GDM1 (cell line): ENCODE measurements at regions not wholly inside any gene's neighbourhood (a gene's known extent, or its start where the extent isn't known, plus 50 kb on each side); places are given as distances from the start of the nearest gene placed in this dataset.
"Not testable (repeated sequence)": the region's sequence is repeated elsewhere in the genome, so short reads cannot be mapped to it uniquely, and the experiment has no call there.

Experiments used
- DNase-seq: peaks from one replicate; lab custom pipeline; 2025; lab: John Stamatoyannopoulos, UW

GRCh38 chr22:48639021-48639795 is 1188.5 kb downstream of the BRD1 start:
- DNase-seq: no peak

DNA sequence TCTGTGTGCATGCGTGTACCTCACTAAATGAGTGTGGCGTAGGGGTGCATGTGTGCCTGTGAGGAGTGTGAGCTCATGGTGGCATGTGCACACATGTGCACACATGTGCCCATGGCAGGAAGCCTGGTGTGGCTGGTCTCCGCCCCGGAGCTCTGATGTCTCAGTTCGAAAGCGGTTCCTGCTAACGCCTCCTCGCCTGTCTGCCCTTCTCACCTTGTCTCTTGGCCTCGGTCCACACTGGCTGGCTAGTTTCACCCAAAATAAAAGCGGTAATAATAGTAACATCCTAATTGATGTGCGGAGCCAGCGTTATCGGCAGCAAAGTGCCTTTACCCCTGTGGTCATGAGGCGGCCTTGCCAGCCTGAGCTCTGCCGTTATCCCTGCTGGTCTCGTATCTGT is 1190.4 kb downstream of the BRD1 start:
- DNase-seq: no peak

GRCh38 chr22:48636746-48637145 is 1190.9 kb downstream of the BRD1 start:
- DNase-seq: no peak

- no peak for DNase-seq
Observed at GRCh38 chr22:48635816-48636215, 1191.9 kb downstream of the BRD1 start.

GRCh38 chr22:48635031-48635430 is 1192.6 kb downstream of the BRD1 start:
- DNase-seq: no peak

GRCh38 chr22:48633996-48634836 is 1193.5 kb downstream of the BRD1 start:
- DNase-seq: no peak

DNA sequence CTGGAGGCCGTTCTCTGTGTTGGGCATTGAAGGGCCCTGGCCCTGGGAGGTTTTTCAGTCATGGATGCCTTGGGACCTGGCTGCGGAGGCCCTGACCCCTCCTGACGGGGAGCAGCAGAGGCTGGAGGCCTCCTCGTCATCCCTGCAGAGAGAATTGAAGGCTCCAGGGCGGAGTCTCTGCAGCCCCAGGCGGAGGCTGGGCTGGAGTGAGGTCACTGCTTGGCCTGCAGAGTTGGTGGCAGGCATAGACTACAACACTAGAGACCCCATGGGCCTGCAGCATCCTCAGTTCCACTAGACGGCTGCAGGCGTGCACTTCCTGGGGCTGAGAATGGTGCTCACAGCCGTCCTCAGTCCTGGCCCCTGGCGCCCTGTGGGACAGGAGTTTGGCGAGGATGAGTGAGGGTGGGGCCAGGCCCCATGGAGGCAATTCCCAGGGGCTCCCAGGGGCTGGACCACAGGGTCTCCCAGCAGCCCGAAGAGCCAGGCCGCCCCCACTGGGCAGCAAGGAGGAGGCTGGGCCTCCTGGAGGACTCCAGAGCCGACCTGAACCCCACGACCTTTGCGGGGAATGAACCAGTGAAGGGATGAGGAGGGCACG is 1194.9 kb downstream of the BRD1 start:
- DNase-seq: no peak

DNA sequence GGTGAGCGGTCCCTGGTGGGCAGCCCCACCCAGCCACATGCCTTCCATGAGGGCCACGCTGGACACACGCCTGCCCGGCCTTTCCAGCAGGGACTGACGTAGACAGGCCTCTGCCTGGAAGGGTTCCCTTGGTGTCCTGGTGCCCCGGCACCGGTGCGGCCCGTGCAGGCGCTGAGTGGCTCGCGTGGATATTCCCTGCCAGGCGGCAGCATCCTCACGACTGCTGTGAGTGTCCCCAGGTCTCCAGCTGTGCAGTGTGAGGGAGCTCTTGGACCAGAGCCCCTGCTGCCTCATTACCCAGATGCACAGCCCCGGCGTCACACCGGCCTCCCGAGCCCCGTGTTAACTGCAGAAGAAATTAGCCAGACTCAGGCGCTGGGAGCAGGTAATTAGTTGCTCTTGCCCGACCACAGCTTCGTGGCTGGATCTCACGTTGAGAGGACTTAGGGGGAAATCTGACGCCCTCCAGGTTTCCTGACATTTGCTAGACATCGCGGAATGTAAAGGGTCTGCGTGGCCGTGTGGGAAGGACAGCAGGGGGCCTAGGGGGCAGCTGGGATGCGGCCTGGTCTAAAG is 1196.3 kb downstream of the BRD1 start:
- no peak for DNase-seq

- DNase-seq: no peak
Observed at GRCh38 chr22:48630848-48631247, 1196.8 kb downstream of the BRD1 start.

GRCh38 chr22:48630433-48630754 is 1197.3 kb downstream of the BRD1 start:
- no peak for DNase-seq

GRCh38 chr22:48629631-48630432 is 1197.8 kb downstream of the BRD1 start:
- DNase-seq: no peak

DNA sequence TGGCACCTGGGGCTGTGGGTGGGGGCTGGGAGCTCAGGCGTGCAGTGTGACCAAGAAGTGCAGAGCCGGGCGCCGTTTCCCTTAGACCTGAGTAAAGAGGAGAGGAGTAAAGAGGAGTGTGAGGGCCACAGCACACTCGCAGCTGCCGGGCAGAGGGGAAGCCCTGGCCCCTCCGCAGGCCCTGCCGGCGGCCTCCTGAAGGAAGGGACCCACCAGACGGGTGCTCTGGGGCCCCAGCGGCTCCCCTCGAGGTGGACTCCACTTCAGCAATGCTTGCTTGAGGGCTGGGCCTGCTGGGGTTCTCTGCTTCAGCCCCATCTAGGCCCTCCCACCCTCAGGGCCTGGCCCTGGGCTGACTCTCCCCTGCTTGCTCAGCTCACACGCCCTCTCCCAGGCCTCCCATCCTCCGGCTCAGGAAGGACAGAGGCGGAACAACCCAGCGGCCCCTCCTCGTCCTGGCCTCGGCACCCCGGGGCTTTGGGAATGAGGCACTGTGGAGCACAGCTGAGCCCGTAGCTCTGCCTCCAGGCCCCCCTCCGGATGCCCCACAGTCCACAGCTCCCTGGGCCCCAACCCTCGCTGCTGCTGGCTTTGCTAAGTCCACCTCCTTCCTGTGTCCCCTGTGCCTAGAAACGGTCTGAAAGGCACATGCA is 1198.7 kb downstream of the BRD1 start:
- no peak for DNase-seq

- no peak for DNase-seq
Observed at GRCh38 chr22:48627966-48628365, 1199.7 kb downstream of the BRD1 start.

GRCh38 chr22:48627203-48627602 is 1200.5 kb downstream of the BRD1 start:
- DNase-seq: no peak

GRCh38 chr22:48624401-48624800 is 1203.3 kb downstream of the BRD1 start:
- no peak for DNase-seq

GRCh38 chr22:48622891-48623545 is 1204.7 kb downstream of the BRD1 start:
- no peak for DNase-seq

DNA sequence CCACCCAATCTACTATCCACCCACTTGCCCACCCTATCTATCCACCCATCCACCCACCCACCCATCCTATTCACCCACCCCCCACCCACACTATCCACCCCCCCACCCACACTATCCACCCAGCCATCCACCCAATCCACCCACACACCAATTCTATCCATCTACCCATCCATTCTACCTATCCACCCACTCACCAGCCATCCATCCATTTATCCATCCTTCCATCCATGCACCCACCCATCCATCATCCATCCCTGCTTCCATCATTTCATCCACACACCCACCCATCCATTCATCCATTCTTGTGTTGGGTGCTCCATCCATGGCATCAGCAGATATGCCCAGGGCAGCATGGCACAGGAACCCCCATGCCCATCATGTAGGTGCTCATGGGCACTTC is 1206.6 kb downstream of the BRD1 start:
- DNase-seq: no peak

- DNase-seq: not testable (repeated sequence)
Observed at GRCh38 chr22:48620460-48620859, 1207.2 kb downstream of the BRD1 start.

GRCh38 chr22:48619721-48620120 is 1208.0 kb downstream of the BRD1 start:
- no peak for DNase-seq

GRCh38 chr22:48618326-48618725 is 1209.3 kb downstream of the BRD1 start:
- no peak for DNase-seq

GRCh38 chr22:48616656-48617055 is 1211.0 kb downstream of the BRD1 start:
- DNase-seq: no peak
